Activated CD4-positive, alpha-beta memory T cell treated with anti-CD3 and anti-CD28 coated beads, Interleukin-2, amount 10 ng/mL, durations not matched to agents 7 days and 5 days (primary cell): ENCODE measurements at regions not wholly inside any gene's neighbourhood (a gene's known extent, or its start where the extent isn't known, plus 50 kb on each side); places are given as distances from the start of the nearest gene placed in this dataset.

Experiments
- CTCF ChIA-PET: fragments of 350-600 bp; sonication (Branson Sonifier 250); formaldehyde crosslinking; loops from one replicate; lab custom pipeline; 2021; ENCODE audit warnings: antibody characterized with exemption, inconsistent platforms; lab: Charles Lee
- POLR2A ChIA-PET: fragments of 350-600 bp; sonication (Branson Sonifier 250); formaldehyde crosslinking; loops from one replicate; lab custom pipeline; 2021; ENCODE audit warnings: antibody characterized with exemption; lab: Charles Lee
- DNase-seq: peaks from one replicate; pipeline ENCODE4 v3.0.0-alpha.2; 2020
- H3K27ac Mint-ChIP-seq: one replicate; pipeline ENCODE4 v1.8.0; 2021; ENCODE audit warnings: mild to moderate bottlenecking, mixed read lengths
- H3K27me3 Mint-ChIP-seq: one replicate; pipeline ENCODE4 v1.8.0; 2021; ENCODE audit warnings: mixed read lengths
- H3K36me3 Mint-ChIP-seq: one replicate; pipeline ENCODE4 v1.8.0; 2021; ENCODE audit warnings: low read depth, mixed read lengths
- H3K4me1 Mint-ChIP-seq: one replicate; pipeline ENCODE4 v1.8.0; 2021; ENCODE audit warnings: mixed read lengths
- H3K4me3 Mint-ChIP-seq: one replicate; pipeline ENCODE4 v1.8.0; 2021; ENCODE audit warnings: mild to moderate bottlenecking, mixed read lengths
- H3K9me3 Mint-ChIP-seq: one replicate; pipeline ENCODE4 v1.8.0; 2021; ENCODE audit warnings: mixed read lengths

DNA sequence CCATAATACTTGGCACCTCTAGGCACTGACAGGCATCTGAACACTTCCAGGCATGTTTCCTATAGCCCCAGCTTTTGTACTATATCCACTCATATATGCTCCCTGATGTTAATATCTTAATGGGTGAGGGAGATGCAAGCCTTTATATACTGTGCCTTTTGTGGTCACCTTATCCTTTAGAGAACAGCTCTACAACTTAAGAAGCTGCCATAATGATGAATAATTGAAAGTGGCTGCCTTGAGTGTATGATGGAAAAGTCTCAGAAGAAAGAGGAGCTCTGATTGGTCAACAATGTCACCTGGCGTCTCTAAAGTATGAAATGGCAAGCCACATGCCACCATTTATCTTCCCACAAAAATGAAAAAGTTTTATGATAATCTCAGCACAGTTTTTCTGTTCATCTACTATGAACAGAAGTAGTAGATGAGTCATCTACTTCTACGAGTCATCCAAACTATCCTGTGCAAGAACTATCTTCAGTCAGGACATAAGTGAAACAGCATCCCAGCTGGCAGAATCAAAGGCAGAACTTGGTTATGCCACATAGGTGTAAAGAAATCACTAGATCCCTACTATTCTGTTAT is 997.9 kb upstream of the CELF4 start:
- ChIA-PET CTCF (no interaction called here), POLR2A (no interaction called here)
- Mint-ChIP-seq H3K36me3 (no peaks in the 10 kb centered on the region), H3K4me3 (no peak overlapping the region), H3K27me3 (no peaks in the 10 kb centered on the region), H3K27ac (no peak overlapping the region), H3K4me1 (no peaks in the 10 kb centered on the region), H3K9me3 (peaks cover 4% of the 10 kb centered on the region)
- DNase-seq = no peak

DNA sequence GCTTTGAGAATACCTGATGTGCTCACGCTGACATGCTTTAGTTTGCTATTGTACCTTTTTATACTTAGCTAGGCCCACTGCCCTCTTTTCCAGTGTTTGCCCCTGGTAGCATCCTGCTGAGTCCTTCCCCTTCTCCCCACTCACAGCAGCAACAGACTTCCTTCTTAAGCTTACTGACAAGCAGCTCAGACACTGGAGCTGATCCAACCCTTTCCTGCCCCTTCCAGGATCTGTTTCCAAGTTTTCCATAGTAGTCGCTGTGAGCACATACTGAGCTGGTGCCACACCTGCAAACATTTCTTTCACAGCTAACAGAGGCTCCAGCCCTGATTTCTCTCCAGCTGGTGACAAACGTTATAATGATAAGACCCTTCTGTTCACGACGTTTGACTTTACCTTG is 991.4 kb upstream of the CELF4 start:
- no peak overlapping the region for H3K4me3 Mint-ChIP-seq
- H3K27me3 Mint-ChIP-seq = no peaks in the 10 kb centered on the region
- no peaks in the 10 kb centered on the region for H3K36me3 Mint-ChIP-seq
- H3K9me3 Mint-ChIP-seq = peaks cover 9% of the 10 kb centered on the region
- no peak for DNase-seq
- H3K27ac Mint-ChIP-seq = no peak overlapping the region
- H3K4me1 Mint-ChIP-seq = no peaks in the 10 kb centered on the region
- ChIA-PET POLR2A (no interaction called here), CTCF (no interaction called here)

DNA sequence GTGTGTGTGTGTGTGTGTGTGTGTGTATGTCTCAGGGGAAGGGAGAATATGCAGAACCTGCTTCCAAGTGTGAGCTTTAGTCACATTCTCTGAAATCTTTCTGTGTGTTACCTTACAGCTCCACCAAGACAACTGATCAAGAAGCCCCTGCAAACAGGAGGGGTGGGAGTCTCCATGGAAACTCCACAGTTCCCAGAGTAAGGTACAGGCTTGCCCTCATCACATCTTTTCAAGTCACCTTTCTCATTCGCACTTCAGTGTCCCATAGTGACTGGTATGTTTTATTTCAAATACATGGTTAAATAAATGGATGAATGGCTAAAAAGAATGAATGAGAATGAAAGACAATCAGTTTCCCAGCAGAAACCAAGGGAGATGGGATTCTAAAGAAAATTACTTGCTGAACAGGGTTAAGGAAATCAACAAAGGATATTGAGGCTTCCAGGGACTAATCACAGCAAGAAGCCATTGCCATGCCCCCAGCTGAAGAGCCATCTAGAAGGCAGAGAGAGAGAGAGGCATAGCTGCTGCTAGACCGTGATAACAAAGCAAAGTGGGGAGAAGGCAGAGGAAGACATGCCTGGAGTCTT is 987.2 kb upstream of the CELF4 start:
- H3K27ac Mint-ChIP-seq = no peak overlapping the region
- H3K27me3 Mint-ChIP-seq = no peaks in the 10 kb centered on the region
- peaks cover 6% of the 10 kb centered on the region for H3K9me3 Mint-ChIP-seq
- POLR2A ChIA-PET = no interaction called here
- no peaks in the 10 kb centered on the region for H3K4me1 Mint-ChIP-seq
- DNase-seq = no peak
- no peaks in the 10 kb centered on the region for H3K36me3 Mint-ChIP-seq
- CTCF ChIA-PET = no interaction called here
- no peak overlapping the region for H3K4me3 Mint-ChIP-seq

DNA sequence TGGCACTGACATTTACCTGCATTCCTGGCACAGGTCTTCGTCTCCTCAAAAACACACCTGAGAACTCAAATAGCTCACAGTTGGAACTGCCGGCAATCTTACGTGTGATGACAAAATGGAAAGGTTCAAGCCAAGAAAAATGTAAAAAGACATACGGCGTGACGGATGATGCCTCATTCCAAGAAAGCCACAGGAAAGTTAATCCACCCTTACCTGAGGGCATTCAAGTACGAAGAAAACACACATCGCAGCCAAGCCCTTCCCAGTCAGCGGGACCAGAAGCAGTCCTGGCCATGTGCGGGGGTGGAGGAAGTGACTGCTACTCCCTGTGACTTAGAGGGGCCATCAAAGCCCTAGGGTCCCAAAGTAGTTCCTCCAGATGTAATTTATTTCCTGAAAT is 986.3 kb upstream of the CELF4 start:
- POLR2A ChIA-PET = no interaction called here
- Mint-ChIP-seq H3K27ac (no peak overlapping the region), H3K27me3 (no peaks in the 10 kb centered on the region), H3K4me1 (no peaks in the 10 kb centered on the region), H3K4me3 (no peak overlapping the region), H3K36me3 (no peaks in the 10 kb centered on the region), H3K9me3 (peaks cover 5% of the 10 kb centered on the region)
- DNase-seq = no peak
- CTCF ChIA-PET = no interaction called here

DNA sequence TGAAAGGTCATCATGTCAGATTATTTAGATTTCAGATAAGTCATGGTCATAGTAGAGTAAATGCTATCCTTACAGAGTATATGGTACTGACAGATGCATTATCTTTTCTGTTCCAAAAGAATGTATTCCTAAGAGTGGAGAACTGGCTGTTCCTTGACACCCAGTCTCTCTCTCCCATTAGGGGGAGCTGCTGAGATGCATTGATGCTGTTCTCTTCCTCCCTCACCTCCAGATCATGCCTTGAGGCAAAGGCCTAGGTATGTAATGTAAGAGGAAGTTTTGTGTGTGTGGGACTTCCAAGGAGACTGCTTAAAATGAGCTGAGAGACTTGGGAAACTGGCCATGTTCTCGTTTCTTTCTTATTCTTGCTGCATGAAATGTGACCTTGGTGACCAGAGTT is 979.5 kb upstream of the CELF4 start:
- Mint-ChIP-seq H3K27me3 (no peaks in the 10 kb centered on the region), H3K4me3 (no peak overlapping the region), H3K4me1 (no peaks in the 10 kb centered on the region), H3K9me3 (no peaks in the 10 kb centered on the region), H3K36me3 (no peaks in the 10 kb centered on the region), H3K27ac (no peak overlapping the region)
- ChIA-PET POLR2A (no interaction called here), CTCF (no interaction called here)
- no peak for DNase-seq

DNA sequence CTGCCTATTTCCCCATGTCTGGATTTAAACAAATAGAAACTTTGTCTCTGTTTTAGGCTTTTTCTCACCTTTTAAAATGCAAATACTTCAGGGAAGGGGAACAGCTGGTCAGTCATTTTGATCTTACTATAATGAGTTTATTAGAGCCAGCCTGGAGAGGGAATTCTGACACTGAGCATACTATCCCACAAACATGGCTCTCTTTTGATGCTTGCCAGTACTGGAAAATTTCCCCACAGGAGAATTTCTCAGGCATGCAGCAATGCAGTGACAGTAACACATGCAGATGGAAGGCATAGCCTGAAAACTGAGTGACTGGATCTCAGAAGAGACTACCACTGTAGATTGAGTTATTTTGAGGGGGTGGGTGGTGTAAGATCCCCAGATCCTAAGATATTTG is 974.3 kb upstream of the CELF4 start:
- no peaks in the 10 kb centered on the region for H3K27me3 Mint-ChIP-seq
- no peak overlapping the region for H3K4me3 Mint-ChIP-seq
- no peak overlapping the region for H3K27ac Mint-ChIP-seq
- DNase-seq = no peak
- ChIA-PET CTCF (no interaction called here), POLR2A (no interaction called here)
- no peaks in the 10 kb centered on the region for H3K4me1 Mint-ChIP-seq
- peaks cover 4% of the 10 kb centered on the region for H3K9me3 Mint-ChIP-seq
- no peaks in the 10 kb centered on the region for H3K36me3 Mint-ChIP-seq

DNA sequence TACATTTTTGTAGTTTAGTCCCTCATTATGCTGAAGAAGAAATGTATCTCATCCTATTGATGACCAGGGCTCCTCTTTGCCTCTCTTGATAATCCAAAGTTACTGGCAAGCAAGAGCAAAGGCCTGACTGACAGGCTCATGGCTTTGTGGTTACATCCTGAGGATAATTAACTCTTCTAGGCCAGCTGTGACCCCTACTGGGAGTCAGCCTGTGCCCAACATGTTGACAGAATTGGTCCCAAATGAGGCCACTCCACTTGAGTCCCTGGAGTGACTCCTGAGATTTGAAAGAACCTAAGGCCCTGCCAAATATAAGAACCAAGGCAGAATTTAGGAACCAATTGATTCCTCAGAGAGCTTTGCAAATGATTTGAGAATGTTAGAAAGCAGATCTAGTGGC is 973.8 kb upstream of the CELF4 start:
- H3K36me3 Mint-ChIP-seq = no peaks in the 10 kb centered on the region

DNA sequence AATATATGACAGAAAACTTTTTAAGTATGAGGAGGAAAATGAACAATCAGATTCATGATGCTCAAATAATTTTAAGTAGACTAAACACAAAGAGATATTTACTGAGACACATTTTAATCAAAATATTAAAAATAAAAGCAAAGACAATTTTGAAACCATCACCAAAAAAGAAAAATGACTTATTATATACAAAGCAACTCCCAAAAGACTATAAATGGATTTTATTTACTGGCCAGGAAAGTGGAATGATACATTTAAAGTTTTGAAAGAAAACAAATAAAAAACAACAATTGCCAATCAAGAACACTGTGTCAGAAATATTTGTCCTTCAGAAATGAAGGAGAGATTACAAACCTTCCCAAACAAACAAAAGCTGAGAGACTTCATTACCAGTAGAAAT is 968.5 kb upstream of the CELF4 start:
- peaks cover 5% of the 10 kb centered on the region for H3K9me3 Mint-ChIP-seq
- H3K4me3 Mint-ChIP-seq = no peak overlapping the region
- H3K27ac Mint-ChIP-seq = no peak overlapping the region
- no peaks in the 10 kb centered on the region for H3K4me1 Mint-ChIP-seq
- DNase-seq = no peak
- H3K36me3 Mint-ChIP-seq = no peaks in the 10 kb centered on the region
- ChIA-PET CTCF (no interaction called here), POLR2A (no interaction called here)
- H3K27me3 Mint-ChIP-seq = no peaks in the 10 kb centered on the region

More for the DNA sequence above, 973.8 kb upstream of the CELF4 start:
- no peak overlapping the region for H3K27ac Mint-ChIP-seq
- ChIA-PET POLR2A (no interaction called here), CTCF (no interaction called here)
- H3K4me3 Mint-ChIP-seq = no peak overlapping the region
- DNase-seq = no peak
- no peaks in the 10 kb centered on the region for H3K4me1 Mint-ChIP-seq
- no peaks in the 10 kb centered on the region for H3K27me3 Mint-ChIP-seq
- peaks cover 4% of the 10 kb centered on the region for H3K9me3 Mint-ChIP-seq

DNA sequence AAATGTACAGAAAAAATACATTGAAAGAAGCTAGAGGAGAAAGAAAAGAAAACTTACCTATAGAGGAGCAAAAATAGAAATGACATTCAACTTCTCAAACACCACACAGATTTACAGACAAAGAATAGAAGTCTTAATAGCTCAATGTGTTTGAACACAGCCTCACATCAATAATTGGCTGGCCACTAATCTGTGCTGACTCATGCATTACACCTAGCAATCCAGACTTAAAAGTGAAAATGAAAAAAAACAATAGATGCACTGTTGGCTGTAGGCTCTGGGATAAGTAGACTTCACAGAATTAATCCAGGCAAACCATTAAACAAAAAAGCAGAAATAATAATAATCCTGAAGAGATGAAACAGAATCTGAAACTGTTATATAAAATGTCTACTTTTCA is 961.3 kb upstream of the CELF4 start:
- Mint-ChIP-seq H3K4me1 (no peaks in the 10 kb centered on the region), H3K36me3 (no peaks in the 10 kb centered on the region)
- POLR2A ChIA-PET = no interaction called here

DNA sequence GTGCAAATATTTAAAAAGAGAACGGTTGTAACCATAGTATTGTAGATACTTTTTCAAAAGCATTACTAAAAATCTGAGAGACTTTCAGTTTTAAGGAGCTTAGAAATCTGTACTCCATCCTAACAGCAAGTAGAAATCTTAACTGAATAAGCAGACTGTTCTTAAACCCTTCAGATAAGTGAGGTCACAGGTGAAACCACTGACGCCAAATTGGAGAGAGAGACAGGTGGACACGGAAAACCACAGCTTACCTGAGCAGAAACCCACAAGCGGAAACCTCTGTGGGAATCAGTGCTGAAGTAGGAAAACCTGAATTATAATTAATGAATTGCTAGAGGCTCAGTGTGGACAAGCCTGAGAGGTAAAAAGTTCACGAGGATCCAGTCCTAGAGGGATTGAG is 959.4 kb upstream of the CELF4 start:
- Mint-ChIP-seq H3K27me3 (no peaks in the 10 kb centered on the region), H3K4me1 (no peaks in the 10 kb centered on the region), H3K9me3 (peaks cover 2% of the 10 kb centered on the region), H3K4me3 (no peak overlapping the region), H3K36me3 (no peaks in the 10 kb centered on the region), H3K27ac (no peak overlapping the region)
- POLR2A ChIA-PET = no interaction called here
- no peak for DNase-seq
- CTCF ChIA-PET = no interaction called here

More for the DNA sequence above, 961.3 kb upstream of the CELF4 start:
- no peak for DNase-seq
- Mint-ChIP-seq H3K9me3 (peaks cover 2% of the 10 kb centered on the region), H3K27me3 (no peaks in the 10 kb centered on the region), H3K4me3 (no peak overlapping the region), H3K27ac (no peak overlapping the region)
- CTCF ChIA-PET = no interaction called here

DNA sequence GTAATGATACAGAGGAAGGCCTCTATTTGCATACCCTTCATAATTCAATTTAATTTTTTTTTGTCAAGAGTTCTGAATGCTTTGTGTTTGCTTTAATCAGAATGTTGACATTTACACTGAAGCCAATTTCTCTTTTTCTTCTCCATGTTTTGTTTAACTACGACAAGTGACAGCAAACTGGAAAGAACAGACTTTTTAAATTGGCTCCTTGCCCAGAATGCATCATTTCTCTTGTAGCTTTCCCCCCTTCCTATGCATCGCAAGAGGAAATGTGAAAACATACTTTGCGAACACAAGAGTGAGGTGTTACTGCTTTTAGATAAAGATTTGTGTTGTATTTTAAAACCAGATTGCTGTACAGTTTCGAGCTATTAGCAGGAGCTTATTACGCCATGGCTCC is 955.2 kb upstream of the CELF4 start:
- H3K9me3 Mint-ChIP-seq = peaks cover 2% of the 10 kb centered on the region
- ChIA-PET POLR2A (no interaction called here), CTCF (no interaction called here)
- no peak overlapping the region for H3K4me3 Mint-ChIP-seq
- H3K4me1 Mint-ChIP-seq = no peaks in the 10 kb centered on the region
- H3K27me3 Mint-ChIP-seq = no peaks in the 10 kb centered on the region
- H3K27ac Mint-ChIP-seq = no peak overlapping the region
- no peak for DNase-seq
- no peaks in the 10 kb centered on the region for H3K36me3 Mint-ChIP-seq

DNA sequence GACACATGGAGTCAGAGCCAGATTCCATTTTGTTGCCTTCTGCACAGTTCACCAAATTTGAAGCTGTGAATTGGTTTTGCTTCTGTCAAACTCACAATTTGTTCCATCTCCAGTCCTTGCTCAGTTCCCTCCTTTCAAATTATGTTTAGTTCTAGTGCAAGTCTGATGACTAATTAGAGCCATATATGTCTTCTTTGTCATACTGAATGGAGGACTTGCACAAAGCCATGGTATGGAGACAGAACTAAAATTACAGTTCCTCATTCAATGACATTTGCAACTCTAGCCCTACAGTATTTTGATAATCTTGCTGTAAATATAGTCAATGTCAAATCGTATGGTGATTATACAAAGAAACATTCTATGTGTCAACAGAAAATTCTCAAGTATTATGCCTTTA is 936.9 kb upstream of the CELF4 start:
- Mint-ChIP-seq H3K27me3 (no peaks in the 10 kb centered on the region), H3K9me3 (peaks cover 5% of the 10 kb centered on the region)
- CTCF ChIA-PET = no interaction called here

DNA sequence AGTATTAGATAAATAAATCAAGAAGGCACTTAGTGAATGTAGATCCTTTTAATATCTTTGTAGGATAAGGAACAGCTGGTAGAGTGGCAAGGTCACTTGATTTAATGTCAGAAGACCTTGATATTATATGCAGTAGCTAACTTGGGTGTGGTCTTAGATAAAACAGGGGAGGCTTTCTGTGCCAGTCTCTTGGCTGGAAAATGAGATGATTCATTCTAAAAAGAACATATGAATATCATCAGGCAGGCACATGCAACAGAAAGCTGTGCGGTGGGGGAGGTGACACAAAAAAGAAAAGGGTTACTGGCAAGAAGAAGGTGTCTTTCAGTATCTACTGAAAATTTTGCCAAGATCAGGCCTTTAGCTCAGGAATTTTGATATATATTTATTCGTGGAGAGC is 931.7 kb upstream of the CELF4 start:
- CTCF ChIA-PET = no interaction called here
- Mint-ChIP-seq H3K4me3 (no peak overlapping the region), H3K9me3 (peaks cover 2% of the 10 kb centered on the region), H3K27me3 (no peaks in the 10 kb centered on the region), H3K27ac (no peak overlapping the region), H3K4me1 (no peaks in the 10 kb centered on the region), H3K36me3 (no peaks in the 10 kb centered on the region)
- no peak for DNase-seq
- POLR2A ChIA-PET = no interaction called here

More for the DNA sequence above, 936.9 kb upstream of the CELF4 start:
- no peak for DNase-seq
- Mint-ChIP-seq H3K4me3 (no peak overlapping the region), H3K27ac (no peak overlapping the region), H3K36me3 (no peaks in the 10 kb centered on the region), H3K4me1 (no peaks in the 10 kb centered on the region)
- POLR2A ChIA-PET = no interaction called here

DNA sequence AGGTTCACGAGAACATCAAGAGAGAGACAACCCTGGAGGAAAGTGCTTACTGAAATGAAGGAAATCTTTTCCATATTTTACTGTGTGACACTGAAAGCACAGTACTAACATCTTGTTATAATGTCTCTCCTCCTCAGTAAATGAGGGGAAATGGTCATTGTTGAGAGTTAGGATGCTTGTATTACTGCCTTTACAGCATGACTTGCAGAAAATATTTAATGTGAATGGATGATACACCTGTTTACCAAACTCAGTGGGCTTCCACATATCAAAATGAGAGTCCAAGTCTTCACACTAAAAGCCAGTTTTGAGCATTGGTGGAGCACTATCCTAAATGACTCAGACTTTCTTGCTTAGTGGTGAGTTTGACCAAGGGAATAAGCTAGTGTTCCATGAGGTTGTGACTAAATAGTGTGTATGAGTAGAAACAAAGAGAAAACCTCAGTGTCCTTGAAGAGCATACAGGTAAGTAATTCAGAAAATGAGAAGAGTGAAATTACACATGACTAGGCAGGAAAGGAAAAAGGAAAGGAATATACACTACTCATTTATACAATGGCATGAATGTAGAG is 930.7 kb upstream of the CELF4 start:
- no peak for DNase-seq
- Mint-ChIP-seq H3K4me1 (no peaks in the 10 kb centered on the region), H3K36me3 (no peaks in the 10 kb centered on the region), H3K4me3 (no peak overlapping the region), H3K27ac (no peak overlapping the region), H3K27me3 (no peaks in the 10 kb centered on the region), H3K9me3 (no peaks in the 10 kb centered on the region)
- ChIA-PET POLR2A (no interaction called here), CTCF (interaction anchor here (0.6 kb wide), 1 partner anchor 320 kb away, joined by 3 read pairs; no protein-coding TSS in a partner anchor)
